Ishikawa (cell line): ENCODE measurements at regions not wholly inside any gene's neighbourhood (a gene's known extent, or its start where the extent isn't known, plus 50 kb on each side); places are given as distances from the start of the nearest gene placed in this dataset.

Experiments
- CEBPB ChIP-seq: IDR thresholded peaks from 2 replicates; pipeline ENCODE4 v1.6.1; 2012
- CREB1 ChIP-seq: IDR thresholded peaks from 2 replicates; pipeline ENCODE4 v1.6.1; 2012; ENCODE audit warnings: low read depth
- EGR1 ChIP-seq: IDR thresholded peaks from 2 replicates; pipeline ENCODE4 v1.6.1; 2012
- EP300 ChIP-seq: IDR thresholded peaks from 2 replicates; pipeline ENCODE4 v1.6.1; 2012; ENCODE audit warnings: borderline replicate concordance
- FOXM1 ChIP-seq: IDR thresholded peaks from 2 replicates; pipeline ENCODE4 v1.6.1; 2012; ENCODE audit warnings: low read depth, borderline replicate concordance
- NFIC ChIP-seq: IDR thresholded peaks from 2 replicates; pipeline ENCODE4 v1.6.1; 2012
- RAD21 ChIP-seq: IDR thresholded peaks from 2 replicates; pipeline ENCODE4 v1.6.1; 2012; ENCODE audit warnings: low read depth
- TAF1 ChIP-seq: IDR thresholded peaks from 2 replicates; pipeline ENCODE4 v1.6.1; 2012; ENCODE audit warnings: low read depth, mild to moderate bottlenecking
- TCF12 ChIP-seq: IDR thresholded peaks from 2 replicates; pipeline ENCODE4 v1.6.1; 2012; ENCODE audit warnings: low read depth
- TEAD4 ChIP-seq: IDR thresholded peaks from 2 replicates; pipeline ENCODE4 v1.6.1; 2012
- USF1 ChIP-seq: IDR thresholded peaks from 2 replicates; pipeline ENCODE4 v1.6.1; 2012
- YY1 ChIP-seq: IDR thresholded peaks from 2 replicates; pipeline ENCODE4 v1.6.1; 2012; ENCODE audit warnings: low read depth
- ZBTB7A ChIP-seq: IDR thresholded peaks from 2 replicates; pipeline ENCODE4 v1.6.1; 2012; ENCODE audit warnings: low read depth
- TF ChIP-seq, protein P1 (sequence below): IDR thresholded peaks from 2 replicates; pipeline ENCODE4 v1.6.1; 2012; ENCODE audit warnings: low read depth, mild to moderate bottlenecking
- TF ChIP-seq, protein P2 (sequence below): IDR thresholded peaks from 2 replicates; pipeline ENCODE4 v1.6.1; 2012

- TF ChIP-seq FOXM1, result no peak
- TF ChIP-seq, protein P1, sequence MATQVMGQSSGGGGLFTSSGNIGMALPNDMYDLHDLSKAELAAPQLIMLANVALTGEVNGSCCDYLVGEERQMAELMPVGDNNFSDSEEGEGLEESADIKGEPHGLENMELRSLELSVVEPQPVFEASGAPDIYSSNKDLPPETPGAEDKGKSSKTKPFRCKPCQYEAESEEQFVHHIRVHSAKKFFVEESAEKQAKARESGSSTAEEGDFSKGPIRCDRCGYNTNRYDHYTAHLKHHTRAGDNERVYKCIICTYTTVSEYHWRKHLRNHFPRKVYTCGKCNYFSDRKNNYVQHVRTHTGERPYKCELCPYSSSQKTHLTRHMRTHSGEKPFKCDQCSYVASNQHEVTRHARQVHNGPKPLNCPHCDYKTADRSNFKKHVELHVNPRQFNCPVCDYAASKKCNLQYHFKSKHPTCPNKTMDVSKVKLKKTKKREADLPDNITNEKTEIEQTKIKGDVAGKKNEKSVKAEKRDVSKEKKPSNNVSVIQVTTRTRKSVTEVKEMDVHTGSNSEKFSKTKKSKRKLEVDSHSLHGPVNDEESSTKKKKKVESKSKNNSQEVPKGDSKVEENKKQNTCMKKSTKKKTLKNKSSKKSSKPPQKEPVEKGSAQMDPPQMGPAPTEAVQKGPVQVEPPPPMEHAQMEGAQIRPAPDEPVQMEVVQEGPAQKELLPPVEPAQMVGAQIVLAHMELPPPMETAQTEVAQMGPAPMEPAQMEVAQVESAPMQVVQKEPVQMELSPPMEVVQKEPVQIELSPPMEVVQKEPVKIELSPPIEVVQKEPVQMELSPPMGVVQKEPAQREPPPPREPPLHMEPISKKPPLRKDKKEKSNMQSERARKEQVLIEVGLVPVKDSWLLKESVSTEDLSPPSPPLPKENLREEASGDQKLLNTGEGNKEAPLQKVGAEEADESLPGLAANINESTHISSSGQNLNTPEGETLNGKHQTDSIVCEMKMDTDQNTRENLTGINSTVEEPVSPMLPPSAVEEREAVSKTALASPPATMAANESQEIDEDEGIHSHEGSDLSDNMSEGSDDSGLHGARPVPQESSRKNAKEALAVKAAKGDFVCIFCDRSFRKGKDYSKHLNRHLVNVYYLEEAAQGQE, result no peak
- no peak for TF ChIP-seq TAF1
- no peak for TF ChIP-seq TCF12
- no peak for TF ChIP-seq TEAD4
- no peak for TF ChIP-seq ZBTB7A
- TF ChIP-seq NFIC, result no peak
- no peak for TF ChIP-seq CEBPB
Measured at GRCh38 chr3:101942356-101942755, 93.0 kb downstream of the NFKBIZ start.

DNA sequence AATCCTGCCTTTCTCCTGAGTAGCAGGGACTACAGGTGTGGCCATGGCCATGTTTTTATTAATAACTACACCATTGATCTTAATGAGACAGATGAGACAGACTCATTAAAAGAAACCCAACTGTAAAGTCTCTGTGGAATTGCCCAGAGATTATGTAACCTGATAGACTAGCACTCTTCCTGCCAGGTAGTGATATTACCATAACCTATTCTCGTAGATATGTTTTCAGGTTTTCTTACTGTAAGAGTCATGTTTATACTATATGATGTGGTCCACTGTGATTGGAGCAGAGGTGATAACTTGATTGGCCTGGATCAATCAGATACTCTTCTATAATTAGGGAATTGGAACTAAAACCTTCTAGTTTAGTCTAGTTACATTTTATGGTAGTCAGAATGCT lies 93.7 kb downstream of the NFKBIZ start:
- TF ChIP-seq TCF12 (no peak), CREB1 (no peak), CEBPB (no peak), RAD21 (no peak)

- TF ChIP-seq, protein P1, result no peak
- TF ChIP-seq CREB1 (no peak), FOXM1 (no peak), TAF1 (no peak), ZBTB7A (no peak), CEBPB (no peak), EGR1 (no peak), TCF12 (no peak), EP300 (no peak), RAD21 (no peak)
Measured at GRCh38 chr3:101944308-101944707, 95.0 kb downstream of the NFKBIZ start.

DNA sequence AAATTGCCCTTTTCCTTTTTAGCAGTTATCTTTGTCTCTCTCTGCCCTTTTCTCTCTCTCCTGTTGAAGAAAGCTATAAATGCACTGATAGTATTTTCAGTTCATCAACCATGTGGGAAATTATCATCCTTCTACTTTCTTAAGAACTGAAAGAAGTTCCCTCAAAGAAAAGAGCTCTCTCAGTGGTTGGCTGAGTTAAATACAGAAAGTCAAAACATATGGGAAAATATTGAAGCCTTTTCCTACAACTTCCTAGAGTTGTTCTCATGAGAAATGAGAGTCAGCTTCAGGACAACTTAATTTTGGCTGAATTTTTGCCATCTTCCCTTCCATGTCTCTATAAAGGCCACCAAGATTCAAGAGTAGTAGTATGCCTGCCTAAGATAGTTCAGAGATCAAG lies 96.7 kb downstream of the NFKBIZ start:
- TF ChIP-seq TEAD4 (no peak), CREB1 (no peak), CEBPB (no peak), FOXM1 (no peak), YY1 (no peak), TCF12 (no peak), USF1 (no peak)
- TF ChIP-seq, protein P1, result no peak

GRCh38 chr3:101946906-101947305 lies 97.6 kb downstream of the NFKBIZ start:
- TF ChIP-seq RAD21, result no peak
- no peak for TF ChIP-seq FOXM1
- TF ChIP-seq YY1, result no peak
- TF ChIP-seq CEBPB, result no peak
- no peak for TF ChIP-seq TEAD4
- no peak for TF ChIP-seq ZBTB7A

GRCh38 chr3:101950510-101950909 lies 101.2 kb downstream of the NFKBIZ start:
- no peak for TF ChIP-seq FOXM1
- TF ChIP-seq RAD21, result no peak
- no peak for TF ChIP-seq CREB1
- TF ChIP-seq TAF1, result no peak
- no peak for TF ChIP-seq ZBTB7A
- TF ChIP-seq TCF12, result no peak
- no peak for TF ChIP-seq EGR1
- TF ChIP-seq USF1, result no peak
- TF ChIP-seq EP300, result no peak
- TF ChIP-seq, protein P2, sequence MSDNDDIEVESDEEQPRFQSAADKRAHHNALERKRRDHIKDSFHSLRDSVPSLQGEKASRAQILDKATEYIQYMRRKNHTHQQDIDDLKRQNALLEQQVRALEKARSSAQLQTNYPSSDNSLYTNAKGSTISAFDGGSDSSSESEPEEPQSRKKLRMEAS, result no peak
- no peak for TF ChIP-seq CEBPB
- TF ChIP-seq TEAD4, result no peak
- TF ChIP-seq, protein P1, result no peak
- TF ChIP-seq YY1, result no peak
- no peak for TF ChIP-seq NFIC
